Left ventricle myocardium inferior (tissue), 1 donor: ENCODE measurements at regions not wholly inside any gene's neighbourhood (a gene's known extent, or its start where the extent isn't known, plus 50 kb on each side); places are given as distances from the start of the nearest gene placed in this dataset.

Experiments
- DNase-seq: peaks from one replicate; pipeline ENCODE4 v3.0.0-alpha.2; 2020
- H3K27ac ChIP-seq: fragments of 200-600 bp; replicated peaks from 2 replicates; pipeline ENCODE4 v1.8.0; 2021
- H3K27me3 ChIP-seq: fragments of 200-600 bp; 2 replicates; pipeline ENCODE4 v1.8.0; 2021; ENCODE audit warnings: low read depth
- H3K36me3 ChIP-seq: fragments of 200-600 bp; 2 replicates; pipeline ENCODE4 v1.8.0; 2021
- H3K4me1 ChIP-seq: fragments of 200-600 bp; 2 replicates; pipeline ENCODE4 v1.8.0; 2021
- H3K4me3 ChIP-seq: fragments of 200-600 bp; 2 replicates; pipeline ENCODE4 v1.8.0; 2021; ENCODE audit warnings: mild to moderate bottlenecking, moderate library complexity
- H3K9me3 ChIP-seq: fragments of 200-600 bp; replicated peaks from 2 replicates; pipeline ENCODE4 v1.8.0; 2021
- intact Hi-C: fragments of 100-400 bp; cut with micrococcal nuclease; formaldehyde crosslinking; loops from one replicate; pipeline ENCODE4 v1.11.0; 2022
- TF ChIP-seq, protein P1 (sequence below): fragments of 200-600 bp; IDR thresholded peaks from 2 replicates; pipeline ENCODE4 v1.8.0; 2021; ENCODE audit warnings: antibody characterized with exemption, mild to moderate bottlenecking, borderline replicate concordance
- donor health status: DM: no; HTN: yes; CAD: no; lungs with severe emphysema.

DNA sequence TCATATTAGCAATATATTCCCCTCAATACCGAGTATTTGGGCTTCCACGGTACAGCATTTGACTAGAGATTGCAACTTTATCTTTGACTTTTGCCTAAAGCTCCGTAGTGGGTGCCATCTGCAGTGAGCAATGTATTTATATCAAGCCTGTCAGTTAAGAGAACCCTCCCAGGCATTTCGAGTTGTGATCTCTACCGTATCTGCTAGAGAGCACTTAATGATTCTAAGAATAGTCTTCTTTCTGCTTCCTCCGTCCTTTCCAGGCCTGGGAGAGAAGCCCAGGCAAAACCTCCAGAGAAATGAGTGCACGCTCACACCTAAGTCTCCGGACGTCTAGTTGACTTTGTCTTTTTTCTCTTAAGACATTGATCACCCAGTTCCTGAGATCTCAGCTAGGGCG is 210.6 kb downstream of the KLF6 start:
- H3K4me1 ChIP-seq: peaks cover 60% of the 10 kb centered on the region
- TF ChIP-seq, protein P1, sequence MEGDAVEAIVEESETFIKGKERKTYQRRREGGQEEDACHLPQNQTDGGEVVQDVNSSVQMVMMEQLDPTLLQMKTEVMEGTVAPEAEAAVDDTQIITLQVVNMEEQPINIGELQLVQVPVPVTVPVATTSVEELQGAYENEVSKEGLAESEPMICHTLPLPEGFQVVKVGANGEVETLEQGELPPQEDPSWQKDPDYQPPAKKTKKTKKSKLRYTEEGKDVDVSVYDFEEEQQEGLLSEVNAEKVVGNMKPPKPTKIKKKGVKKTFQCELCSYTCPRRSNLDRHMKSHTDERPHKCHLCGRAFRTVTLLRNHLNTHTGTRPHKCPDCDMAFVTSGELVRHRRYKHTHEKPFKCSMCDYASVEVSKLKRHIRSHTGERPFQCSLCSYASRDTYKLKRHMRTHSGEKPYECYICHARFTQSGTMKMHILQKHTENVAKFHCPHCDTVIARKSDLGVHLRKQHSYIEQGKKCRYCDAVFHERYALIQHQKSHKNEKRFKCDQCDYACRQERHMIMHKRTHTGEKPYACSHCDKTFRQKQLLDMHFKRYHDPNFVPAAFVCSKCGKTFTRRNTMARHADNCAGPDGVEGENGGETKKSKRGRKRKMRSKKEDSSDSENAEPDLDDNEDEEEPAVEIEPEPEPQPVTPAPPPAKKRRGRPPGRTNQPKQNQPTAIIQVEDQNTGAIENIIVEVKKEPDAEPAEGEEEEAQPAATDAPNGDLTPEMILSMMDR: no peak
- H3K9me3 ChIP-seq: no peaks in the 10 kb centered on the region
- peak overlapping the region; percentile 77 for H3K27ac ChIP-seq
- no peak for DNase-seq
- no peaks in the 10 kb centered on the region for H3K27me3 ChIP-seq
- H3K36me3 ChIP-seq: no peaks in the 10 kb centered on the region
- intact Hi-C loops: no loop called here
- no peak overlapping the region for H3K4me3 ChIP-seq

DNA sequence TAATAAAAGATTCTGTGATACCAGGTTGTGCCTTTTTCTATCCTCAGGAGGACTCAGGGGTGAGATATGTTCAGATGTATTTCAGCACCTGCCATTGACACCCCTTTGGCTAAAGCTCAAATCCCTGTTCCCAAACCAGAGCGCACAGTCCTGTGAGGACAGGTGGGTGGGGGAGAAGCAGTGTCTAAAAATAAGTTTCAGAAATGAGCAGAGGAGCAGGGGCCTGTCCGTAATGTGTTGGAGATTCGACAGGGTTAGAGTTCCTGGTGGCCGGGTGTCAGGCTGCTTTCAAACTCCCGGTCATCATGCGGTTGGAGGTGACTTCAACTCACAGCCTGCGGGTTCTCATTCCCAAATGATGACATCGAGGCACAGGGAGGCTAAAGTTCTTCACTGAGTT is 211.5 kb downstream of the KLF6 start:
- TF ChIP-seq, protein P1: no peak
- Histone ChIP-seq H3K36me3 (no peaks in the 10 kb centered on the region), H3K4me1 (peaks cover 58% of the 10 kb centered on the region), H3K27me3 (no peaks in the 10 kb centered on the region), H3K27ac (peak overlapping the region; percentile 77), H3K4me3 (no peak overlapping the region), H3K9me3 (no peaks in the 10 kb centered on the region)
- intact Hi-C loops: no loop called here
- DNase-seq: no peak

DNA sequence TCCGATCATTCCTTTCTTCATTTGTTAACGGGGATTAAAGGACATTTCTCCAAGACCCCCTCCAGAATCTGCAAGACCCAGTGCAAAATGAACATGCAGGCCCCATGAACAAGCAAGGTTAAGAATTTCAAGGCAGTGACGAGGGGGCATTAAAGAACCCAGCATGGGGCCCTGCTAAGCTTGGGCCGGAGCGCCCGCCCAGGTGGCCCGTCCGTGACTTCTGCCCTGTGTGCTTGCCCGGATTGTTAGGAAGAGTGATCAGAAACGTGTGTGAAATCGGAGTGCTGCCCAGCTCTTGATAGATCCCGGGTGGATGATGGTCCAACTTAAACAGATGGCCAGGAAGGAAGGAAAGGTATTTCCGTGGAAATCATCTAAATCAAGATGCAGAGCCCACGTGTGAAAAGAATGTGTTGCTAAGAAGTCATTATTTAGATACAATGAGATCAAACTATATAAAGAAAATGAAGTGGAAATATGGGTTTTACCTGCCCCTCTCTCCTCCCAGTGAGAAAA is 213.6 kb downstream of the KLF6 start:
- H3K36me3 ChIP-seq: no peaks in the 10 kb centered on the region
- H3K4me1 ChIP-seq: peaks cover 58% of the 10 kb centered on the region
- no peak overlapping the region for H3K4me3 ChIP-seq
- intact Hi-C loops: no loop called here
- peaks cover under 1% of the 10 kb centered on the region for H3K9me3 ChIP-seq
- peak overlapping the region; percentile 65 for H3K27ac ChIP-seq
- TF ChIP-seq, protein P1: no peak
- no peak for DNase-seq
- H3K27me3 ChIP-seq: no peaks in the 10 kb centered on the region

DNA sequence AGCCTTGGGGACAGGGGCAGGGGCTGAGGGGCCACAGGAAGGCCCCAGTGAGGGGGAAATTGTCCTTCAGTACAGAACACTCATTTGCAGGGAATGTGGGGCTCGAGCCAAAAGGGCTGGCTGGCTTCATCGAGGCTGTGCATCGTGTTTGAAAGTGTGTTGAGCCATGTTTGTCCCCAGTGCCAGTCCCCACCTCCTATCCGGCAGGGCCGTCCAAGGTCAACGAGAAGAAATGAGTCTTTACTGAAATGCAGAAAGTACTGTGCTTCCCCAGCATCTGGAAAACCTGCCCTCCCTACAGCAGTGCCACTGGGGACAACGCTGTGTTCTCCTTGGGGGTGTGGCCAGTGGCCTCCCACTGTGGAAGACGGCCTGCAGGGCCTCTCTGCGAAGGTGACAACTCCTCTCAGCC is 214.1 kb downstream of the KLF6 start:
- H3K36me3 ChIP-seq: no peaks in the 10 kb centered on the region
- peaks cover 6% of the 10 kb centered on the region for H3K9me3 ChIP-seq
- H3K27me3 ChIP-seq: no peaks in the 10 kb centered on the region
- DNase-seq: peak; percentile 54
- TF ChIP-seq, protein P1: no peak
- H3K27ac ChIP-seq: peak overlapping the region; percentile 65
- no peak overlapping the region for H3K4me3 ChIP-seq
- H3K4me1 ChIP-seq: peaks cover 58% of the 10 kb centered on the region
- intact Hi-C loops: no loop called here

DNA sequence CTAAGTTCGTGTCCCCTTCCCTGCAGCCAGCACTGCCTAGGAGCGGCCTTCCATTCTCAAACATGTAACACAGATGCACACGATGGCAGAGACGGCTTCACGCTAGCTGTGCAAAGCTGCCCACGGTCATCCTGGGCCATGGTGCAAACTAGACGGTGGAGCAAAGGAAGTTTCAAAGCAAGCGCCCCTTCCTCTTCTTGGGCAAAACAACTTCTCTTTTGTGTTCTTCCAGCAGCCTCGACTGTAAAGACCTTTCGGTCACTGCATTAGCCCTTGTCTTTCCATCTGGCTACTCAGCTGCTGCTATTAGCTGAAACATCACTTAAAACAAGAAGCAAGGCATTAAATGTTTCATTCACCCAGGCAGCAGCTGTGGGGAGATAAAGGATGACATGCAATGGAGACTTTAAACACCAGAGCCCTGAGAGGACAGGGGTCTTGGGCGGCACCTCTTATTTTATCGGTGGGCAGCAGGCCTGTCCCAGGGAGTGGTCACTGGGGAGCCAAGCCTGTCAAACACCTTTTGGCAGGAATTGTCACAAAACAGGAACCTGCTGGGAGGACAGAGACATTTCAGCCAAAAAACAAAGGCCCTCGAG is 214.8 kb downstream of the KLF6 start:
- no peaks in the 10 kb centered on the region for H3K36me3 ChIP-seq
- intact Hi-C loops: no loop called here
- H3K4me1 ChIP-seq: peaks cover 51% of the 10 kb centered on the region
- no peaks in the 10 kb centered on the region for H3K27me3 ChIP-seq
- TF ChIP-seq, protein P1: no peak
- peak overlapping the region; percentile 65 for H3K27ac ChIP-seq
- peaks cover 12% of the 10 kb centered on the region for H3K9me3 ChIP-seq
- no peak overlapping the region for H3K4me3 ChIP-seq
- no peak for DNase-seq
